A673 (cell line): ENCODE measurements at regions not wholly inside any gene's neighbourhood (a gene's known extent, or its start where the extent isn't known, plus 50 kb on each side); places are given as distances from the start of the nearest gene placed in this dataset.

Experiments
- BruUV-seq: library from RNA; stranded (reverse); fragments of 400-500 nt; replicated peaks from 2 replicates; lab custom pipeline; 2021; lab: Mats Ljungman, UMichigan
- CTCF ChIA-PET: fragments of 300-600 bp; sonication (Branson Sonifier 250); formaldehyde crosslinking; loops from one replicate; lab custom pipeline; 2022; ENCODE audit warnings: antibody characterized with exemption; lab: Charles Lee
- POLR2A ChIA-PET: fragments of 300-600 bp; sonication (Branson Sonifier 250); formaldehyde crosslinking; loops from one replicate; lab custom pipeline; 2022; ENCODE audit warnings: antibody characterized with exemption; ENCODE audit not compliant: low non-redundant PET; lab: Charles Lee
- DNase-seq: peaks from one replicate; pipeline ENCODE4 v3.0.0-alpha.2; 2015; ENCODE audit warnings: low spot score
- H3K27ac ChIP-seq: fragments of 200-600 bp; sonication (generic); 2 replicates; pipeline ENCODE4 v1.5.1; 2016; ENCODE audit warnings: mixed run types, low read depth, mild to moderate bottlenecking, mixed read lengths, antibody characterized with exemption, low read length; ENCODE audit not compliant: poor library complexity, severe bottlenecking
- H3K27me3 ChIP-seq: fragments of 200-600 bp; sonication (generic); replicated peaks from 2 replicates; pipeline ENCODE4 v1.6.1; 2017; ENCODE audit warnings: mixed run types, low read depth, mild to moderate bottlenecking, mixed read lengths, antibody characterized with exemption, low read length; ENCODE audit not compliant: insufficient read depth, poor library complexity
- H3K36me3 ChIP-seq: fragments of 200-600 bp; sonication (generic); 2 replicates; pipeline ENCODE4 v1.6.1; 2016; ENCODE audit warnings: mixed run types, mild to moderate bottlenecking, mixed read lengths, antibody characterized with exemption, low read length; ENCODE audit not compliant: insufficient read depth, poor library complexity, severe bottlenecking
- H3K4me1 ChIP-seq: fragments of 200-600 bp; sonication (generic); 2 replicates; pipeline ENCODE4 v1.6.1; 2017; ENCODE audit warnings: mixed run types, mild to moderate bottlenecking, mixed read lengths, antibody characterized with exemption, low read length; ENCODE audit not compliant: insufficient read depth, poor library complexity, severe bottlenecking
- H3K4me3 ChIP-seq: fragments of 200-600 bp; sonication (generic); 2 replicates; pipeline ENCODE4 v1.5.1; 2016; ENCODE audit warnings: low read depth, mixed run types, mild to moderate bottlenecking, mixed read lengths, low read length; ENCODE audit not compliant: poor library complexity, severe bottlenecking
- H3K9me3 ChIP-seq: fragments of 200-600 bp; sonication (generic); 2 replicates; pipeline ENCODE4 v1.6.1; 2016; ENCODE audit warnings: mixed run types, low read depth, mild to moderate bottlenecking, mixed read lengths, antibody characterized with exemption, low read length; ENCODE audit not compliant: poor library complexity, severe bottlenecking
- EZH2 ChIP-seq: fragments of 200-600 bp; sonication (generic); IDR thresholded peaks from 2 replicates; pipeline ENCODE4 v1.6.1; 2017; ENCODE audit warnings: borderline replicate concordance, low read depth, mild to moderate bottlenecking, mixed read lengths, antibody characterized with exemption, low read length; ENCODE audit not compliant: poor library complexity, severe bottlenecking
- intact Hi-C: fragments of 100-400 bp; cut with micrococcal nuclease; formaldehyde crosslinking; loops from one replicate; pipeline ENCODE4 v1.10.0; 2022; ENCODE audit not compliant: unreplicated experiment
- TF ChIP-seq, protein P1 (sequence below): fragments of 300-800, 200-600 bp; sonication (generic); conservative IDR thresholded peaks from 2 replicates; pipeline ENCODE4 v1.5.1; 2017; ENCODE audit warnings: low read depth, mild to moderate bottlenecking, antibody characterized with exemption, low read length, moderate library complexity, mixed read lengths

DNA sequence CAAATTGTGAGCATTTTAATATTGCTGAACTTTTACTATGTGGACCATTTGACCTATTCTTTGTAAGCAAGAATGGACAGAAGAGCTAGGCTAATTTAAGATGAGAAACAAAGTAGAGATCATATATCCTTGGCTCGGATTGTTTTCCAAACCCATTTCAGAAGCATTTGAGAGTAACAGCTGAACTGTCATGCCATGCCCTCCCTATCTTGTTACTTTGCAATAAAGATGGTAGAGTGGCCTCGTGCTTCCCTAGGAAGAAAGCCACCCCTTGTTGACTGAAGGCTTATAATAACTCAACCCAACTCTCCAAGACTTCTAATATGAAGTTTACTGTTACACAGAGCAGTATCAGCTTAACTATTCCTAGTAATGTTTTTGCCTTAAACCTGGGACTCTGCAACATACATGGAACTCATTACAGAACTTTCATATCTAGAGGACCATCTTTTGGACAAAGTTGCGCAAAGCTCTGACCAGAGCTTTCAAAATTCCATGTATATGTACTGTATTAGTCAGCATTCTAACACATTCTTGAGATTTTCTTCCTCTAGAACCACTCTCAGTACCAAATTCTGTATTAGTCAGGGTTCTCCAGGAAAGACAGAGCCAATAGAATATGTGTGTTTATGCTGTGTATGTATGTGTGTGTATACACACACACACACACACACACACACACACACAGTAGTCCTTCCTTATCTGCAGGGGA, 68.7 kb downstream of the ADAMTS1 start:
- Histone ChIP-seq H3K4me1 (no peaks in the 10 kb centered on the region), H3K27me3 (no peaks in the 10 kb centered on the region), H3K9me3 (no peaks in the 10 kb centered on the region), H3K27ac (no peak overlapping the region), H3K36me3 (no peaks in the 10 kb centered on the region), H3K4me3 (no peak overlapping the region)
- ChIA-PET CTCF (no interaction called here), POLR2A (no interaction called here)
- intact Hi-C loops: no loop called here
- no peak for TF ChIP-seq EZH2
- TF ChIP-seq, protein P1, sequence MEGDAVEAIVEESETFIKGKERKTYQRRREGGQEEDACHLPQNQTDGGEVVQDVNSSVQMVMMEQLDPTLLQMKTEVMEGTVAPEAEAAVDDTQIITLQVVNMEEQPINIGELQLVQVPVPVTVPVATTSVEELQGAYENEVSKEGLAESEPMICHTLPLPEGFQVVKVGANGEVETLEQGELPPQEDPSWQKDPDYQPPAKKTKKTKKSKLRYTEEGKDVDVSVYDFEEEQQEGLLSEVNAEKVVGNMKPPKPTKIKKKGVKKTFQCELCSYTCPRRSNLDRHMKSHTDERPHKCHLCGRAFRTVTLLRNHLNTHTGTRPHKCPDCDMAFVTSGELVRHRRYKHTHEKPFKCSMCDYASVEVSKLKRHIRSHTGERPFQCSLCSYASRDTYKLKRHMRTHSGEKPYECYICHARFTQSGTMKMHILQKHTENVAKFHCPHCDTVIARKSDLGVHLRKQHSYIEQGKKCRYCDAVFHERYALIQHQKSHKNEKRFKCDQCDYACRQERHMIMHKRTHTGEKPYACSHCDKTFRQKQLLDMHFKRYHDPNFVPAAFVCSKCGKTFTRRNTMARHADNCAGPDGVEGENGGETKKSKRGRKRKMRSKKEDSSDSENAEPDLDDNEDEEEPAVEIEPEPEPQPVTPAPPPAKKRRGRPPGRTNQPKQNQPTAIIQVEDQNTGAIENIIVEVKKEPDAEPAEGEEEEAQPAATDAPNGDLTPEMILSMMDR: no peak
- no TSS peak for BruUV-seq
- no peak for DNase-seq

DNA sequence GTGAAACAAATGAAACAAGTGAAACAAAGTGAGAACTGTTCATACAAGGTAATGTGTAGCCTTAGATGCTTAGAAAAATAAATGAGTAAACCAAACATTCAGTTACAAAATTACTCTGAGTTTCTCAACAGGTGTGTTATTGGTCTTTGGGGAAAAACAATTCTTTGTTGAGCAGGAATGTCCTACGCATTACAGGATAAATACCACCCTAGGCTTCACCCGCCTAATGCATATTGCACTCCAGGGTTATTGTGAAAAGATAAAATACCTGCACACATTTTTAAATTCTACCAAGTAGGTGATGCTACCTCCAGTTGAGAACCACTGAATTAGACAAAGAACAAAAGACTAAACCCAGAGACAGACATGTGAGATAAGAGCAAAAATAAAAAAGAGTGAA, 72.2 kb downstream of the ADAMTS1 start:
- POLR2A ChIA-PET: no interaction called here
- CTCF ChIA-PET: no interaction called here
- no TSS peak for BruUV-seq
- Histone ChIP-seq H3K27me3 (no peaks in the 10 kb centered on the region), H3K4me3 (no peak overlapping the region), H3K4me1 (no peaks in the 10 kb centered on the region), H3K27ac (no peak overlapping the region), H3K9me3 (no peaks in the 10 kb centered on the region), H3K36me3 (no peaks in the 10 kb centered on the region)
- intact Hi-C loops: no loop called here
- DNase-seq: no peak
- TF ChIP-seq, protein P1: no peak
- no peak for TF ChIP-seq EZH2

DNA sequence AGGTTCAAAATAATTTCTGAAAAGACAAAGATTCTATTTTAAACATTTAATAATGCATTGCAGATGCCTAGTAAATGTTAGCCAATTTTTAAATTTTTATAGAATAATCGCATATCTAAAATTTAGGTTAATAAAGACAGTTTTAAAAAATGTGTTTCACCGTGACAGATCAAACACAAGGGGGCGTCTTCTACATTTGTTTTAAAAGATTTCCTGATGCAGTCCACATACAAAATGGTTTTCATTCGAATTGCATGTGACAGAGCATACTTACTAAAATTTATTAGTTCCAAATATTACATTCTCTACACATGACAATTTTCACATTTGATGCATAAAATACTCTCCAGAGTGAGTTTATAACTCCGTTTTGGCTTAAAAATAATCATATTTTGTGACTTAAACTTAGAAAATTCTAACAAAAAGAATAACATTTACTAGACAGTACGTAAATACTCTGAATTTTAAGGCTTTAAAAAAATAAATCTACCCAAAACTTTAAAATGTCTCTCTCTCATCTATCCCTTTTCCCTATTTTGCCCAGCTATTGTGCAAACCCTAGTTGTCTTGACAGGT, 75.5 kb downstream of the ADAMTS1 start:
- H3K9me3 ChIP-seq: no peaks in the 10 kb centered on the region
- intact Hi-C loops: loop anchor here (2.0 to 10.0 kb wide), 4 partner anchors 75 to 1975 kb away; partner anchors contain the start of gene ADAMTS1
- no peaks in the 10 kb centered on the region for H3K4me1 ChIP-seq
- BruUV-seq: no TSS peak
- TF ChIP-seq, protein P1: peak; percentile 76
- TF ChIP-seq EZH2: no peak
- no peaks in the 10 kb centered on the region for H3K27me3 ChIP-seq
- H3K36me3 ChIP-seq: no peaks in the 10 kb centered on the region
- H3K4me3 ChIP-seq: no peak overlapping the region
- CTCF ChIA-PET: no interaction called here
- POLR2A ChIA-PET: no interaction called here
- peak; percentile 57 for DNase-seq
- no peak overlapping the region for H3K27ac ChIP-seq
